ENCODE measurements at regions not wholly inside any gene's neighbourhood (a gene's known extent, or its start where the extent isn't known, plus 50 kb on each side); places are given as distances from the start of the nearest gene placed in this dataset.
"Not testable (repeated sequence)": the region's sequence is repeated elsewhere in the genome, so short reads cannot be mapped to it uniquely, and the experiment has no call there.

- no peak for DNase-seq (ENCODE audit: low read depth)
Measured at GRCh38 chr3:40645883-40646282, 121.1 kb downstream of the ZNF621 start.

DNA sequence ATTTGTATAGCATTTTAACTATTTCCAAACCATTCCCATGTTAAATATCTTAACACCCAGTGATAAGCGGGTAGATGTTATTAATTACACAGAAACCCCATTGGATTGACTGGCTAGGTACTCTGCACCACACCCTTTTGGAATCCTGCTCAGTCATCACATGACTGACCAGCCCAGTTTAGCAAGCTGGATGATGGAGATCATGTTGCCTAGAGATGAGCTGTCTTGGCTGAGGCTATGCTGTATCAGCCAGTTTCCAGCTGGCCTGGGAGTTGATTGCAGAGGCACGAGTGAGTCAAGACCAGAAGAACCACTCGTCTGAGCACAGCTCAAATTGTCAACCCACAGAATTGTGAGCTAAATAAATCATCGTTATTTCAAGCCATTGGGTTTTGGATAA lies 124.6 kb downstream of the ZNF621 start:
- DNase-seq (ENCODE audit: low read depth) = no peak

DNA sequence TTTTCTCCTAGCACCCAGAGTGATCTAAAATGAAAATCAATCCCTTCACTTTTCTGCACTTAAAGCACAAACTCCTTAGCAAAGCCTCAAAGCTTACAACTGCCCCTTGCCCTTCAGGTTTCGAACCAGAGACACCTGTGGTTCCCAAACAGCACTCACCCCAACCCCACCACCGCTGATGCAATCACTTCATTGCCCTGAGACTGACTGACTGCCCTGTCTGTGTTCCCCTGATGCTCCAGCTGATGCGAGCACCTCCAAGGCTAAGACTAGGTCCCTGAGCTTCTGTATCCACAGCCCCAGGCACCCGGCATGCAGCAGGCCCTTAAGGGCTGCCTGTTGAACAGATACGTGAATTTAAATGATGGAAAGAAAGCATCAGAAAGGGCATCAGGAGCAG lies 127.3 kb downstream of the ZNF621 start:
- DNase-seq (ENCODE audit: low read depth) = no peak

GRCh38 chr3:40653001-40653400 lies 128.2 kb downstream of the ZNF621 start:
- DNase-seq (ENCODE audit: low read depth) = no peak

DNA sequence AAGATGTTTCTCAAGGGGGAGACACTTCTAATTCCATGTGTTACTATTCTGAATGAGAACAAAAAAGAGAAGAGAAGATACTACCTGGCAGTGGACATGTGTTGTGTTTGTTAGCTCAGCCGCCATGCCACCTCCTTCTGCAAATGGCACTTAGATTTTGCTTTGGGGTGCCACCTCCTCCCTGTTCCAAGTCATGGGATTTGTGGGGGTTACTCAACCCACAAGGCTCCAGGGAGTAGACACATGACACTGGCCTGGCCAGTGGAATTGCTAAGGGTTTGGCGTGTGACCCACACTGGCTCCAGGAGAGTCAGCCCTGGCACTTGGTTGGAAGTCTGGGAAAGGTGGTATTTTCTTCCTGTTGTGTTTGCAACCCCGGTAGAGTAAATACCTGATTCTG lies 129.1 kb downstream of the ZNF621 start:
- DNase-seq (ENCODE audit: low read depth) = no peak

- no peak for DNase-seq (ENCODE audit: low read depth)
Measured at GRCh38 chr3:40655551-40655950, 130.8 kb downstream of the ZNF621 start.

GRCh38 chr3:40657623-40658022 lies 132.9 kb downstream of the ZNF621 start:
- DNase-seq (ENCODE audit: low read depth) = no peak

DNA sequence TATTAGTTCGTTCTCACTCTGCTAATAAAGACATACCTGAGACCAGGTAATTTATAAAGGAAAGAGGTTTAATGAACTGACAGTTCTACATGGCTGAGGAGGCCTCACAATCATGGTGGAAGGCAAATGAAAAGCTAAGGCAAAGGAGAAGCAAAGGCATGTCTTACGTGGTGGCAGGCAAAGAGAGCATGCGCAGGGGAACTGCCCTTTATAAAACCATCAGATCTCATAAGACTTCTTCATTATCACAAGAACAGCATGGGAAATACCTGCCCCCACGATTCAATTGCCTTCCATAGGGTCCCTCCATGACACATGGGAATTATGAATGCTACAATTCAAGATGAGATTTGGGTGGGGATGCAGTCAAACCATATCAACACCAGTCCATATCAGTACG lies 133.5 kb downstream of the ZNF621 start:
- no peak for DNase-seq (ENCODE audit: low read depth)

DNA sequence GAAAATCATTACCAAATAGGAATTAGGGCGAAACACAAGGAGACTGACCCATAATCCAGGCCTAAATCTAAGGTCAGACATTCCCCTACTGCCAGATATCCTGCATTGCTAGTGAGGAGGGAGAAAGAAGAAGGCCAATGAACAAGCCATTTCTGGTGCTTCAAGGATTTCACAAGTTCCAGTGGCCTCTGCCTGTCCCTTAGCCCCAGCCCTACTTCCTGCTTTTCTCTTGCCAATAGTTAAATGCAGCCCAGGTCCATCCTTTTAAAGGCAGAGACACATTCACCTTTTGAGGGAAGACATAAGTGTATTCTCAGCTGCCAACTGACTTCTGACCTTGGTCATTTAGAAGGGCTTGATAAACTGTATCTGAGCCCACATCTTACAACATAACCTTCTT lies 135.8 kb downstream of the ZNF621 start:
- no peak for DNase-seq (ENCODE audit: low read depth)

GRCh38 chr3:40661284-40661683 lies 136.5 kb downstream of the ZNF621 start:
- DNase-seq (ENCODE audit: low read depth) = no peak

DNA sequence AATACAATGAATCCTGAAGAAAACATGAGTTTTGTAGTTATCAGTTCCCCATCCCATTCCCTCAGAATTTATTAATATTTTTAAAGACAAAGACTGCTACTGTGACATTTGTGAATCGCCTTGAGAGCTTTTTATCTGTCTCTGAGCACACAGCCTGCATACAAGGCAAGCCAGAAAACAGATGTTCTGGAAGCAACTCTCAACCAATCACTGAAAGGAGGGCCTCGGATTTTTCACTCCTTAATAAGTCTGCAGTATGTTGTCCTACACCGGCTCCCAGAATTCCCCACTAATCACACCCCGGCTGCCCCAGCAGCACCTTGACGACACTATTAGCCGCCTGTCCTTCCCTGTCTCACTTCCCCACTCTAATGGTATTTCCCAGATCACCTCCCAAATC lies 138.5 kb downstream of the ZNF621 start:
- DNase-seq (ENCODE audit: low read depth) = no peak

- DNase-seq (ENCODE audit: low read depth) = no peak
Measured at GRCh38 chr3:40669176-40669575, 144.4 kb downstream of the ZNF621 start.

DNA sequence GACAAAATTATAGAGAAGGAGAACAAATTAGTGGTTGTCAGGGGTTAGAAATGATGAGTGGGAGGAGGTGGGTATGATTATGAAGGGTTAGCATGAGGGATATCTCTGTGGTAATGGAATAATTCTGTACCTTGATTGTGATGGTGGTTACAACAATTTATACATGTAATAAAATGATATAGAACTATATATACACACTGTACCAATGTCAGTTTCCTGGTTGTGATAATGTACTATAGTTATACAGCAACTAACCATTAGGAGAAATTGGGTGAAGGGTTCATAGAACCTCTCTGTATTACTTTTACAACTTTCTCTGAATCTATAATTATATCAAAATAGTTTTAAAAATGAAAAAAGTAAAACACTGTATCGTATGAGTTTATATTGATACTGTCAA lies 148.1 kb downstream of the ZNF621 start:
- DNase-seq (ENCODE audit: low read depth) = no peak

GRCh38 chr3:40677321-40677720 lies 152.6 kb downstream of the ZNF621 start:
- DNase-seq (ENCODE audit: low read depth) = no peak

GRCh38 chr3:40677749-40678148 lies 153.0 kb downstream of the ZNF621 start:
- DNase-seq (ENCODE audit: low read depth) = no peak

DNA sequence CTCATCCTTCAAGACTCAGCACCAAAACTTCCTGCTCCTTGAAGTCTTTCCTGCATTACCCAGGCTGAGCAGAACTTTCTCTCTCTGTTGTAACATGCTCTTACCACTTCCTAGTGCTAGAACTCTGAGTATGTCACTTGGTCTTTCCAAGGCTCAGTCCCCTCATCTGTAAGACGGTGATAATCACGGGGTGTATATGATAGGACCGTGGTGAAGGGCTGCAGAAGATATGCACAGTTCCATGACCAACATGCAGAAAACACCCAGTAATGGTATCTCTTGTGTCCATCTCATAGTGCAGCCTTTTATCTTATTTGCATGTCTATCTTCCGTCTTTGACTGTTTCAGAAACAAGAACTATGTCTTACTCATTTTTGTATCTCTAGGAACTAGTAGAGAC lies 154.5 kb downstream of the ZNF621 start:
- DNase-seq (ENCODE audit: low read depth) = no peak

- no peak for DNase-seq (ENCODE audit: low read depth)
Measured at GRCh38 chr3:40680685-40681657, 156.2 kb downstream of the ZNF621 start.

GRCh38 chr3:40681658-40682055 lies 156.9 kb downstream of the ZNF621 start:
- DNase-seq (ENCODE audit: low read depth) = no peak

GRCh38 chr3:40689837-40690236 lies 165.1 kb downstream of the ZNF621 start:
- DNase-seq (ENCODE audit: low read depth) = no peak

DNA sequence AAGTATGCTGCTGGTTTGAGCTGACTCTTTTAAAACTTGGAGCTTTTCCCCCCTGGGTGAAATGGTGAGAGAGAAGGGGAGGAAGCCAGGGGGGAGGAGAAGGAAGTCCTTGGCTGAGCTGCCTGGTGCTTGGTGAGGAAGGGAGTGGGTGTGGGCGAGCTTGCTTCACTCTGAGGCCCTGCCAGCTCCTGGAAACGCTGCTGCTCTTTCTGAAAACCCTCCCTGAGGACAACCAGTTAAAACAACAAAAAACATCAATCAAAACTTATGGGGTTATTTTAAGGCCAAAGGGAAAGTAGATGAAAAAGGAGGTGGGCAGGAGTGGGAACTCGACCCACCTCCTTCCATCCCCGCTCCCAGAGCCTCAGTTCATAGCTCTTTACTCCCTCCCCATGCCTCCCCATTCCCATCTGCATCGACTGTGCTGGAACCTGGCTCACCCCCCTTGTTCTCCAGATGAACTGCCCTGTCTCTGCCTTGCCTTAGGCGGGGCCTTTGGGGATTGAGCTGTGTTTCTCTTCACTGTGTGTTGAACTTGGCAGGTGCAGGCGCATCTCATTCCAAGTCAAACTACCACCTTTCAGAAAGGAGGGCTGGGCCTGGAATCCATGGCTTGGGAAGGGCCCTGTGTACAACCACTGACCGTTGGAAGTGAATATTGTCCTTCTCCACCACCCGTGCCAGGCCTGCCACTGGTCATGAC lies 166.1 kb downstream of the ZNF621 start:
- no peak for DNase-seq (ENCODE audit: low read depth)

DNA sequence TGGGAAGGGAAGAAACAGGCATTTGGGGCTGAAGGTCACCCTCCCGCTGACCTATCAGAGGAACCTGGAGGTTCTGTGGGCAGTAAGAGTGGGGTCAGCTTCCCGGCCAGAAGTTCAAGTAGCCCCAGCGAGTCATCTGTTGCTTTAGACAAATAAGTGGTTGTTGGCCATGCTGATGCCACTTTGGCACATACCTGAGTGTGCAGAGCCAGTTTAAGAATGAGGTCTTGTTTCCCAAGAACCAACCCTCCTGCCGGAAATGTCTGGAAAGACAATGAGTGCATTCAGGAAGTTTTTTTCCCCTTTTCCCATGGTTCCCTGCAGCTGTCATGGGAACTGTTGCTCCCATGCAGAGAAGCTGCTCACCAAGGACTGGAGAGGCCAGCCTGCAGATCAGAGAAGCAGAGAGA lies 166.7 kb downstream of the ZNF621 start:
- DNase-seq (ENCODE audit: low read depth) = no peak

DNA sequence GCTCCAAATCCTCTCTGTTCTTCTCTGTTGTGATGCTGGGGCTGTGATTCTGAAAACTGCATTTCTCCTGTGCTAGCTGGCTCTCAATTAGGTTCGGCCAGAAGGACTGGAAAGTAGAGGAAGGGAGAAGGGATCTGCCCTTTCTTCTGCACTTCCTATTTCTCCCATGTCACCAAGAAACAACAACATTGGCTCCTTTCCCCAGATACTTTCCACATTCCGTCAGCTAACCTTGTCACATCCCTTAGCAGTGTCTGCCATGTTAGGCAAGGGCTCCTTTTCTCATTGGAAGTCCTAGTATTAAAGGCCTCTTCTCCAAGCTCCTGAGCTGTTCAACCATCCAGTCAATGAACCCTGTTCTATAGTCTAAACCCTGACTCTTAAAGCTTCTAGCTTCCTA lies 171.1 kb downstream of the ZNF621 start:
- no peak for DNase-seq (ENCODE audit: low read depth)

DNA sequence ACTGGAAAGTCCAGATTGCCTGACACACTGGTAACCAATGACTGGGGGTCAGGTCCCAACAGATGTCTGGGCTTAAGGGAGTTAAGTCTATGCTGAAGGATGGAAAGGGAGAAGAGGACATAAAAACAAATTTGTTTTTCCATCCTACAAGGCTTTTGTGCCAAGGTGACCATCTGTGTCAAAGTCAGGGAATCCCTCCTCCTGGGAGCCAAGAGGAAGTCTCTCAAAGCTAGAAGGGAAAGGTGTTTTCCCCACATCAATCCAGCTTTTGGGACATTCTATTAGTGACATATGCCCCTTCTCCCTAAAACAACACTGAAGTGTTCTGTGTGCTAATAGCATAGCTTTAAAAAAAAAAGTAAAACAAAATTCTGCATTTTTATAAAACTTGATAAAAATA lies 173.9 kb downstream of the ZNF621 start:
- DNase-seq (ENCODE audit: low read depth) = not testable (repeated sequence)

Measured in stimulated activated CD8-positive, alpha-beta memory T cell treated with anti-CD3 and anti-CD28 coated beads, Interleukin-12 subunit alpha, Interleukin-12 subunit beta, amount 100 ng/mL, for 4 hours (primary cell).